NOMO-1 treated with dmso at 0.1 percent for 144 hours (cell line): ENCODE measurements at regions not wholly inside any gene's neighbourhood (a gene's known extent, or its start where the extent isn't known, plus 50 kb on each side); places are given as distances from the start of the nearest gene placed in this dataset.

Experiments
- DNase-seq: peaks from one replicate; lab custom pipeline; 2025; ENCODE audit not compliant: unreplicated experiment; lab: John Stamatoyannopoulos, UW

DNA sequence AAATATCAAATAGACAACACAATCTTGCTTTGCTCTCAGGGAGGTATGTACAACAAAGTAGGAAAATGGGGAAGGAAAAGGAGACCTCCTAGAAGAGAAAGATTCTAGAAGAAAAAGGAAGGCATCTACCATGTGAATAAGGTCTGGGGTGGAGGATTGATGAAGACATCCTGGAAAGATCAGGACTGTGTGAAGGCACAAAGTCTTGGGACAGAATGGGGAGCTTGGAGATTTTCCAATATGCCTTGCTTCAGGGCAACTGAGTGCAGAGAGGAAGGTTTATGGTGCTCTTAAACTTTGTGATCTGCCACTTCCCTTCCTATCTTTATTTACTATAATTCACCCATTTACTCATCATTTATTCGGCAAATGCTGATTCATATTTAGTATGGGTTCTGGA lies 352.0 kb downstream of the PLPP3 start:
- no peak for DNase-seq

DNA sequence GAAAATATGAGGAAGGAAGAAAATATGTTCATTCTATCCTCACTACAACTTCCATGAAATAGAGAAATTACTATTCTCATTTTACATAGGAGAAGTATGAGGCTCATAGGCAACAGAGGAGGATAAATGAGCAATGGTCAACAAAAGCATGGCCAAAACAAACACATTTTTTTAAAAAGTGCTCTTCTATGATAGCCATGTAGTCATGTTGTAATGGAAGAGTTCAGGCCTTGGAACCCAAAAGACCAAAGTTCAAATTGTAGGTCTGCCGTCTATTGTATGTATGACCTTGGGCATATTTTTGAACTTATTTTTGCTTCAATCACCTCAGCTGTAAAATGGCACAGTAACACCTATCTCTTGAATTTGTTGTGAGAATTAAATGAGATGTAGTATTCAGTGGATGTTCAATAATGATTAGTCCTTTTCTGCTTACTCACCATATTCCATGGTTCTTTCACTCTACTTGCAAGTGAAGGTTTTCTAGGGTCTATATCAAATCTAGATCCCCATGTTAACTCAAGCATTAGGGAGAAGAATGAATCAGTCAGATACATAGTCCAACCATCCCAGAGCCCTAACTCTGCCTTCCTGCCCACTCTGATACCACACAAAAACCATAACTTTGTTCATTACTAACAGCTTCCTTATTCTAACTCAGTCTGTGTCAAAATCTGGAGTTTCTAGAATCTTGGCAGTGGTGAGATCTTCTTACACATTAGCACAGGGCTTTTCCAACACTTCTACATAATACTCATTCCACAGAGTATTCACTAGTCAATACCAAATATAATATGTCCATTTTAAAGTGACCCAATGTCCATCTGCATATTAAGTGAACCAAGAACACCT lies 353.2 kb downstream of the PLPP3 start:
- DNase-seq: no peak

DNA sequence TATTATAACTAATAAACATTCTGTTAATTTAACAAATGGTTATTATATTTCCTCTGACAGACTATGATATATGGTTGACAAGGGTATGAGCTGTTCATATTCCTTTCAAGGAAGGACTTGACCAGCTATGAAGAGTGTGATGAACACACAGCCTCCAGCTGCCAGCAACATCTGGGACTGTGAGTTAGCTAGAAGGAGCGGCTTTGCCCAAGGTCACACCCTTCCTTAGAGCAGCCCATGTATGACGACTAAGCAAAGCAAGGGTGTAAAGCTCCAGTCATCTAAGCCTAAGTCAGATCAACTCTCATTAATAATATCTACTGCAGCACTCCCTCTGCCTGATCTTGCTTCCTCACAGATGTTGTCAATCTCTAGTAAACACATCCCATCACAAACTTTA lies 355.4 kb downstream of the PLPP3 start:
- DNase-seq: no peak

DNA sequence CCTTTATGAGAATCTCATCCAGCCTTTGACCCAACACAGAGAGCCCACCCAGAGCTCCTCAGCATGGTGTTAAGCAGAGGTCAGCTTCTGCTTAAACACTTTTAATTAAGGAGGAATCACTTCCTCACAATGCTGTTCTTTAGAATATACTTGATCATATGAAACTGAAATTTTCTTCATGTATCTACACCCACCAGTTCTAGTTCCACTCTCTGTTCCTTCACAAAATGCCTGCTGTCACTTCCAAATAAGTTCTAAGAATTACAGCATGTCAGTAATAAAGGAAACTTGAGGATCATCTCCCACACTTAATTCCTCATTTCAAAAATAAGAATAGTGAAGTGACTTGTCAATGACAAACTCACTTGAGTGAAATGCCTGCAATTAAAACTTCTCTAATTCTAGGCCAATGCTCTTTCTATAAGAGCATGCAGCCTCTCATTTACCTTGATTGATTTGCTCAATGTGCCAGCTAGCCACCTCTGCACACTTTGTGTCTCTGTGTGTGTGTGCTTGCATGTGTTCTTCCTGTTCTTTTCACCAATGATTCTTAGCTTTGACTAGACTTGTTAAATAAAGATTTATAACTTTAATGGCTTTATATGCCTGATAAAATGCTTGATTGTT lies 356.3 kb downstream of the PLPP3 start:
- no peak for DNase-seq

DNA sequence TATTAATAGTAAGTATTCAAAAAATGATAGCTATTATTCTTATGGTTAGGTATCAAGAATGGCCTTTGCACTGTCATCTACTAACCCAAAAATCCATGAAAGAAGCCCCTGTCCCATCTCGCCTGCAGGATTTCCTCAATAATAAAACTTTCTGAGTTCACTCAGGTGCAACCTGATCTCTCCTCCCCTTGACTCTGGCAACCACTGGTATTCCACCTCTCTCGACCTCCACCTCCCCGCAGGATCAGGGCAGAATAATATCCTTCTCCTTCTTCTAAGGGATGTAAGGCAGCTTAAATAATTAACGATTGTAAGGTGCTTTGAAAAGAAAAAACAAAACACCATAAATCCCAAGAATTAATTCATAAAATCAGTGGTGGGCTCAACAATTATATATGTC lies 359.3 kb downstream of the PLPP3 start:
- DNase-seq: no peak

DNA sequence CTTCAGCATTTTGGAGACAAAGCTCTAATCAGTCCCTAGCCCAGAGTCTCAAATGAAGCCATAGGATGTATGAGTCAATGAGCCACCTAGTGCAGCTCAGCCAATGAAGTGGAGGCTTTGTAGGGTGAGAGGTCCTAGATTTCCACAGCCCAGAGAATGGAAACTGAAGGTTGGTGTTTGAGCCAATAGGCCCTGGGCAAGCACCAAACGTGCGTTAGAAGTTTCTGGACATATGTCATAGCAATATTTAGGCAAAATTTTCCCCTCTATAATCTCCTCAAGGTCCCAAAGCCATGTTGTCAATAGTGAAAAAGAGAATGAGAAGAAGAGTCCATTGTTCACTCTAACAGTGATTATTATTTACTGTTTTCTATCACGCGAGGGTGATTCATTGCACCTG lies 361.3 kb downstream of the PLPP3 start:
- DNase-seq: no peak

DNA sequence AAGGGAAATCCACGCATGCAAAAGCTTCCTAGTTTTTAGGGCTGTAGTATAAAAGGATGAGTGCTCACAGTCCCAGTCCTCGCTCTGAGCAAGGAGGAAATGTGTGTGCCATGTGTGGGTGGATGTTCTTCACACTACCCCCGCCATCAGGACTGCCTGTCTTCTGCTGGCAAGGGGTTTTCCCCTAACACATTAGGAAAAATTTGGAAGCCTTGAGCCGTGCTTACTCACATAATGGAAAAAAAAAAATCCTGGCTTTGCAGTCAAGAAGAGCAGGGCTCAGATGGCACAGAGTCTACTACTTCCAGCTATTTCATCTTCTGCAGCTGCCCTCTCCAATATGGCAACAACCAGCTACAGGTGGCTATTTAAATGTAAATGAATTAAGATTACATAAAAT lies 363.1 kb downstream of the PLPP3 start:
- DNase-seq: no peak

DNA sequence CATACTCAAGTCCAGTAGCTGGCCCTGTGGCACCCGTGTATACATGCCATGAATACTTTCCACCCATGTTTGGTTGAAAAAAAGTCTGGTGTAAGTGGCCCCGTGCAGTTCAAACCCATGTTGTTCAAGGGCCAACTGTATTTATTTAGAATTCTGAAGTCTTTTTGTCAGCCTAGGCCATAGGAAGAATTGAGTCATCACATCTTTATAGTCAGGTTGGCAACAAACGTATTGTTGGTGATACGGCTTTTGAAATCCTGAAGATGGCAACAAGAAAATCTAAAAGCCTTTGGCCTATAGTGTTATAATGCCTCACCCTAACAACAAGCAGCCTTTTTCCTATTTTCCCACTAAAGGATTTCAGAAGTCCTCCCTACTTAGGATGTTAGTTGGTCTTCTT lies 363.6 kb downstream of the PLPP3 start:
- DNase-seq: no peak

DNA sequence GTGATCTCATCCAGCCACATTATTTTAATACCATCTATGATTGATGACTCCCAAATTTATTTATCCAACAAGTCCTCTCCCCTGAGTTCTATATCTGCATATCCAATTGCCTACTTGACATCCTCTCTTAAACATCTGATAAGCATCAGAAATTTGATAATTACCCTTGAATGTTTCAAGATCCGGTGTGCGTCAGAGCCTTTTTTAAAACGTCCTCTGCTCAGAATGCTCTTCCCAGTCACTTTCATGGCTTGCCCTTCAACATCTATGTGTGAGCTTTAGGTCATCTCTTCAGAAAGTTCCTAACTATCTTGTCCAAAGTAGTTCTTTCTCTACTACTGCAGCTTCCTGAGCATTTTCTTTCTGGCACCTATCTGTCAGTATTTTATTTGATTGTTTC lies 364.3 kb downstream of the PLPP3 start:
- no peak for DNase-seq

DNA sequence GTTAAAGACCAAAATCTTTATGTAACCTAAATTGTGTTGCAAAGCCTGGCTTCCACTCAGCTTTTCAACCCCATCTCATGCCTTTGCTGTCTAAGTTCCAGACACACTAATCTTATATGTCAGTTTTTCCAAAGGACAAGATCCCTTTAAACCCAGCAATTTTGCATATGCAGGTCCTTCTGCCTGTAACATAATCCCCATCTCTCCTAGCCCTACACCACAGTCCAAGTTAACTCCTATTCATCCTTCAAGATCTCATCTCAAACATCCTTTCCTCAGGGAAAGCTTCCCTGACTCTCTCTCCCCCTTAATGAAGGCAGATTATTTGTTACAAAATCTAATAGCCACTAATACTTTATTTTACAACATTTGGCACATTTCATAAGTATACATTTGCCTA lies 366.3 kb downstream of the PLPP3 start:
- no peak for DNase-seq

DNA sequence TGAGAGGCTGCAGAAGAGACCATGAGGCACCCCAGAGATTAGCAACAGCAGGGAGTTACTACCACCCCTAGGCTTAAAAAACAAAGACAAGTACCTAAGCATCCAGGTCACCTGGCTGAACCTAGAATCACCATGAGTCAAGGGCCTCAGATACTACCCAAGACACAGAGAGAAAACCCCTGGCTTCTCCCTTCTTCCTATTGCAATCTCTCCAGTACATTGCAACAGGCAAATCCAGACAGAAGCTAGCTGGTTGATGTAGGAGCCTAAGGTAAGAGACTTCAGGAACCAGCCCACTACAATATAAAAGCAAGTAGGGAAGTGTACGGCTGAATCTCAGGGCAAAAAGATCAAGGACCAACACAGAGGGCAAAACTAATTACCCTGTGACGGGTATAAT lies 367.2 kb downstream of the PLPP3 start:
- no peak for DNase-seq

DNA sequence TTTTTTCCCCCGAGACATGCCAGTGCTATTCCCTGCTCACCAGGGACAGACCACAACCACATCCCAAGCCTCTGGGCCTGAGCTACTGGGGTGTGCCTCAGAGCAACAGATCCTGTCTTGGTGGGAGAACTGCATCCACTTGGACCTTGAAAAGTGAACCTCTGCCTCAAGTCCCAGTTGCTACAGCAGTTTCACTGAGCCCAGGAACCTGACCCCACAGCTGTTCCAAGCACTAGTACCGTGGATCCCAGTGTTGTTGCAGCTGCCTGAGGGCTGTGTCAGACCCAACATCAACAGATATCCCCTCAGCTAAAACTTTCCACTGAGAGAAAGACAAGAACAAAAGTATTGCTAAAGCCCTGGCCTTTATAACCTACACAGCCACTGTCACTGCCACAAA lies 373.0 kb downstream of the PLPP3 start:
- DNase-seq: no peak

DNA sequence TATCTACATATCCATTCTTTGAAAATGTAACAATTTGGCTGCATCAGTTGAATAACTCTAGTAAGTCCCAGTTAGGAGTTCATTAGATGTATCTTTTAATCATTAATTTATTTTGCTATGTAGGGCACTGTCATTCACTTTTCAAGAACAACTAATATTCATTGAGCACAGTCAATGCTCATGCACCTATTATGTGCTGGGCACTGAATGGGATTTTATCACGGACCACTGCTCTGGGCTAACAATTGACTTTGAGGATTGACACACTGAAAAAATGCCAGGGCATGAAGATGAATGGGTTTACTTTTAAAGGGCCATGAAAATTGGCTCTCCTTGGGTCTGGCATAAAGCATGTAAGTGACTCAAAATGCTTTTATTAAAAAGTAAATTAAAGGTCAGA lies 375.2 kb downstream of the PLPP3 start:
- DNase-seq: no peak

DNA sequence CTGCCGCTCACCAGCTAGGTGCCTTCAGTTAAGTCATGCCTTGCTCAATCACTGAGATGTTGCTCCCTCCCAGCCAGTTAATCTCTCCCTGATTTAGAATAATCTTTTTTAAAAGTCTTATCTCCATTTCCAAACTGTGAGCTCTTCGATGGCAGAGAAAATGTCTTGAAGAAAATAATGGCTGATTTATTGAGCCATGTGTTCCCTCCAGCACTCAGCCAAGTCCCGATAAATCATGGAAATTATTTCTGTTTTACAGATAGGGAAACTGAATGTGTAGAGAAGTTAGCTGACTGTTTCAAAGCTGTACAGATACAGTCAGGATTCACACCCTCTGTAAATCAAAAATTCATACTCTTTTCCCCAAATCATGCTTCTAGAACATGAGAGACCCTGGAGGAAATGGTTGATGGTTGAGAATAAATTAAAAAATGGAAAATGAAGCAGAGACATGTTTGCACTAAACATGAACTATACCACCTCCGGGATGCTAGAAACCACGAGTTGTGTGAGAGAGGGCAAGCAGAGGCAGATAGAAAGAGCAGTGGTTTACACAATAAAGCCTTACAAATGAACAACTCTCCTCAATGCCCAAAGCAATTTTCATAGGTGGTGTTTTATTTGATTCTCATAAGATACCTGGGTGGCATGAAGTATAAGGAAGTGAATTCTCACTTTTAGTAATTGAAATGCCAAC lies 376.4 kb downstream of the PLPP3 start:
- no peak for DNase-seq

DNA sequence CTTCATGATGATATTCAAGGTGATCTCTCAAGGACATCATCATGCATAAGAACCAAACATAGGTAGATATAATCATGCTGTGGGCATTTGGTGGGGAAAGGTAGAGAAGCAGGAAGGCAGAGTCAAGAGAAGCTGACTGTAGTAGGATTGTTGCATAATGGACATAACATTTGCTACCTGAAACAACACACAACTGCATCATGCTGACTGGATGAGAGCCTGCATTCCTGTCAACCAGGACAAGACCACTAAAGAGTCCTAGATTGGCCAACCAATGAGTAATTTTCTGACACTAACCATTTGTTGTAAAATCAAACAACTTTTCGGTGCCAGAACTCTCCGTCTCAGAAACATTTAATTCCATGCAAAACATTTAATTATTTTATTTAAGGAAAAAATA lies 377.2 kb downstream of the PLPP3 start:
- no peak for DNase-seq

DNA sequence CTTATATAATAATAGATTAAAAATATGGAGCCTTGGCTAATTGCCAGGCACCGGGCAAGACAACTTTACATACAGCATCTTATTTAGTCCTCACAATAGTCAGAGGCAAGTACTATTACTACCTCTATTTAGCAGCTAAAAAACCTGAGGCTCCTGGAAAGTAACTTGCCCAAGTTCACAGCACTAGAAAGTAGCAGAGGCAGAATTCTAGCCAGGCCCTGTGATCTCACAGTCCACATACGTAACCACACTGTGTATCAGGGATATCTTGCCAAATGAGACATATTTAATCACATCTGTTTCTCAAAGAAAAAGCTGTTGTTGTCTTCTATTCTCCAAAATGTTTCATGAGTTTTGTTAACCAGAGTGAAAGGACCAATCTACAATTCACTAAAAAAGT lies 378.5 kb downstream of the PLPP3 start:
- no peak for DNase-seq

DNA sequence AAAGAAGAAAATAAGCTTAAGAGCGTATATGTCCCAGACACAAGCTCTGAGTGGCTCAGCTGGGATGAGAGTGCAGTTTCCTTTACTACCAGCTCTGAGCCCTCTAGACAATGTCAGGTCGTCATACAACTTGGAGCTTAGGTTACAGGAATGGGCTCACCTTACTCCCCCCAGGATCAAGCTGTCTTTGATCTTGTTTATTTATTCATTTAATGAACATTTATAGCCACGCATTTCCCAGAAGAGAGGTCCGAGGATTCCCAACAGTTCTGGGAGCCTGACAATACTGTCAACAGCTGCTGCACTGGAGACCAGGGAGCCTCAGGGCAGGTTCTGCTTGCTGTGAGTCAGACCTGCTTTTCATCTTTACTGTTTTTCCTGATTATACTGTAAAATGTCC lies 378.9 kb downstream of the PLPP3 start:
- DNase-seq: no peak

DNA sequence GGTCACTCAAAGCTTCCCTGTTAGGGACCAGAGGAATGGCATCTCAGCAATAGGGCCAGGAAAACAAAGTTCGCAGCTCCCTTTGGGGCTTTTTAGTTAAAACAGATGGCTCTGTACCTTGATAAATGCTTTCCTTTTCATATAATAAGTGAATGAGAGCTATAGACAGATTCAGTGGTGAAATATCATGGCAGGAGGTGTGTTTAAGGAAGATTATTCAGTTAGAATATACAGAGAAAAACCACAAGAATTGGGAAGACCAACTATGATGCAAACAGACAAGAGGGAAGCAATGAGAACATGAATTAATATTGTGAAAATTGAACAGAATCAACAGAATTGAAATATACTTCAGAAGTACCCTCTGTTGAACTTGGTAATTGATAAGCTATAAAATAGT lies 379.4 kb downstream of the PLPP3 start:
- DNase-seq: no peak

DNA sequence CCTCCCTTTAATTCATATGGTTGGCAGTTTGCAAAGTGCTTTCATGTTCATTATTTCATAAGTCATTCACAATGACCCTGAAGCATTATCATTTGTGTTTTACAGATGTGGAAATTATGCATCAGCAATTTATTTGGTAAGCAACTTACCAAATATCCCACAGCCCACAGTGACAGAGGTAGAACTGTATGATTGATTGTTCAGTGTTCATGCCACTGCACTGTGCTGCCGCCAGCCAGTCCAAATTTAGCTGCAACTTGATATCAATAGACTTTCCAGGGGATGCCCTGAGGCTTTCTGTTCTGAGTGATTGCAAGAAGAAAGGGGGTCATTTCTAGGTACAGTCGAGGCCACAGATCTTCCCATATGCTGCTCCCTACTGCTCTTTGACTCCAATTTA lies 380.3 kb downstream of the PLPP3 start:
- no peak for DNase-seq

DNA sequence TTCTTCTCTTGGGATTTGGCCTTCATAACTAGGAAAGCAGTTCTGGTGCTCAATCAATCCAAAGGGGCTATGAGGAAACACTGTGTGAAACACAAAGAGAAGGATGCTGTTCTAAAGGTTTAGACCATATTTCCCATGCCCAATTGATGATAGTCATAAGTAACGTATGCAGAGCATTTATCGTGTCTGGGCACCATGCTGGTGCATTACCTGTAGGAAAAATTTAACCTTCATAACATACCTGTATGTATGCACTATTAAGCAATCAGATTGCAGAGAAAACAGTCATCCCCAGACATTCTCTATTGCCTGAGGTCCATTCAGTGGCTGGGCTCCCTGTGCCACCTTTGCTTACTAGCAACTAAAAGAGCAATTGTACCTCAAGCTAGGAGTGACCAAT lies 381.4 kb downstream of the PLPP3 start:
- DNase-seq: no peak

DNA sequence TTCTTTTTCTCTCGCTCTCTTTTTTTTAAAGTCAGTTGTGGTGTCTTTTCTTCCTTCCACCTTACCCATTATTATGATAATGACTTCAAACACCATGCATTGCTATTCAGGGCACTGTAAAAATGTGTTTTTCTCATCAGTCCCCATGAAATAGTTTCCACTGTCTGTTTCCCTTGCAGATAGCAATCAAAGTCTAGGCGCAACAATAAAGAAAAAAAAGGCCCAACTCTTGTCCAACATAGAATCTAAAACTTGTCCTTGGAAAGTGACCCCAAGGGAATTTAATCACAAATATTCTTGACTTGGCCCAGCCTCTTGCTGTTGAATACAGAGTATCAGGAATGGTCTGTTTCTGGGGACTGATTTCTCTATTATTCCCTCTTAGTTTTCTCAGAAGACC lies 382.5 kb downstream of the PLPP3 start:
- DNase-seq: no peak

DNA sequence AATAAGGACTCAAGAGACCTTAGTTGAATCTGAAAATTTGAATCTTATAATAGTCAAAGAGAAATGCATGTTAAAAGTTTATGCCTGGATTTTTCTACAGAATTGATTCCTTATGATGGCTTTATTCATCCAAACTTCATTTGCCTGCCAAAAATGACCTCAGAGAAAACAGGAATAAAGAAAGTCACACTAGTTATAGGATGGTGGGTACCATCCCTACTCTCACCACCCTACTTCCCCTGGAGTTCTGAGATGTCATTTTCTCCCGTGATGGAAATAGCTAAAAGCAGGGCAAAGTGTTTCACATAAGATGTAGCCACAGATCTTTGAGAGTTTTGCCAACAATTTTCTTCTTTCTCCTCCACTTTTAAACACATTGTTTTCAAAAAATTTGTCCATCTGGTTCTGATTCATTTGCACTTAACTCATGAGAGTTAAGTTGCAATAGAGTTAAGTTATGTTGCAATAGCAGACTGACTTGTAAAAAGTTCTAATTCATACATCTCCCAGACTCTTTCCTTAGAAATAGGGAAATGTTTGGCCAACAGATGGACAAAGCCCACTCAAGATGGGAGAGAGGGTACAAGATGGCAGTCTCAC lies 384.6 kb downstream of the PLPP3 start:
- no peak for DNase-seq
